Activated T-cell treated with anti-CD3 and anti-CD28 coated beads for 48 hours (primary cell): ENCODE measurements at regions not wholly inside any gene's neighbourhood (a gene's known extent, or its start where the extent isn't known, plus 50 kb on each side); places are given as distances from the start of the nearest gene placed in this dataset.
"Not testable (repeated sequence)": the region's sequence is repeated elsewhere in the genome, so short reads cannot be mapped to it uniquely, and the experiment has no call there.

Experiments used
- DNase-seq: peaks from one replicate; pipeline ENCODE4 v3.0.0-alpha.2; 2020; ENCODE audit warnings: low read depth

DNA sequence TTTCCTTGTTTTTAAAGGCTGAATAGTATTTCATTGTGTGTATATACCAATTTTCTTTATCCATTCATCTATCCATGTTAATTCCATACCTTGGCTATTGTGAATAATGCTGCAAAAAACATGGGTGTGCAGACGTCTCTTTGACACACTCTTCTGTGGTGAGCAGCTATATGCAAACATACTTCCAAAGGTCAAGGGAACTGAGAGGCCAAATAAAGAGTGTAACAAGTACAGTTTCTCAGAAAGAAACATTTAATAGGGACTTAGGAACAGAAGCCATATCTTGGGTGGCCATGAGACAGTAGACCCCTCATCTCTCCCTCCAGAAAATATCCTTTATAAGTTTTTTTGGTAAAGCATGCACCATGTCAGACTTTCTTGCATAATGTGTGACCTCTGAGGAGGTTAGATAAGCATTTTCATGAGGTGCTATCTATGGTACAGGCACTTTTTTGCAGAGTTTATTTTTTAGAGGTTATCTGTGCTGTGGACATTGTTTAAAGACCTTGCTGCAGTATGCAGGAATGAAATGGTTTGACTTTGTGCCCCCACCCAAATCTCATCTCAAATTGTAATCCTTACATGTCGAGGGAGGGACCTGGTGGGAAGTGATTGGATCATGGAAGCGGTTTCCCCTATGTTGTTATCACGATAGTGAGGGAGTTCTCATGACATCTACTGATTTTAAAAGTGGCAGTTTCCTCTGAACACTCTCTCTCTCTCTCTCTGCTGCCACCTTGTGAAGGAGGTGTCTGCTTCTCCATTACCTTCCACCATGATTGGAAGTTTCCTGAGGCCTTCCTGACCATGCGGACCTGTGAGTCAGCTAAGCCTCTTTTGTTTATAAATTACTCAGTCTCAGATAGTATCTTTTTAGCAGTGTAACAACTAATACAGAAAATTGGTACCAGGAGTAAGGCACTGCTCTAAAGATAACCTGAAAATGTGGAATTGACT is 1202.3 kb downstream of the GALC start:
- DNase-seq: no peak

DNA sequence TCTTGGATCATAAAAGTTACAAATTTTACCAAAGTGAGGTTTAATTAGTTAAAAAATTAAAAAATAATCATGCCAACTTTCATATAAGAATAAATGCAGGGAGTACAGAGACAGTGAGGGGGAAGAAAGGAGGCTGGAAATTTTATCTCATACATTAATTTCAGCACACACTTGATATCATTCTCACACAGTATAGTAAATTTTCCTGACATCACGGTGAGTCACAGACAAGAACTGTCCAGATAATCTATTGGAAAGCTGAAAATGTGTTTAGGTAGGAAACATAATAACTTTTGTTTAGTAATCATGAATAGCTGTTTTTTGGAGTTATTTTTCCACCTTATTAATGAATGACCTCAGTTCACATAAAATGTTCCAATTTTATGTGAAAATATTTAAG is 1204.8 kb downstream of the GALC start:
- DNase-seq: no peak

DNA sequence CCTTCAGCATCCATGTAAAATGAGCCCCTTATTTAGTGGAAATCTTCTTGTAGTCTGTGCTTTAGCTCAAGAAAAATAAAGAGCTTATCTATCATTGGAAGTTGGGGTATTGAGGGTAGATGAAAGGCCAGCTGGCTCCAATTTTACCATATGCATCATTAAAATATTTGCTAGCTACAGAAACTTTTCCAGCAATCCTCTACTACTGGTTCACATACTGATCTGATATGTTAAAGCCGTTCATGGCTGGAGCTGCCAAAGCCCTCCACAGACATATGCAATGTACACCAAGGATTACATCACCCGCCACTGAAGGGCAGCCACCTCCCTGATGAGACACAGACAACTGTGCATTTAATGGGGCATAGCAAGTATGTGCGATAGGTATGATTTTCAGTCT is 1205.3 kb downstream of the GALC start:
- DNase-seq: no peak

DNA sequence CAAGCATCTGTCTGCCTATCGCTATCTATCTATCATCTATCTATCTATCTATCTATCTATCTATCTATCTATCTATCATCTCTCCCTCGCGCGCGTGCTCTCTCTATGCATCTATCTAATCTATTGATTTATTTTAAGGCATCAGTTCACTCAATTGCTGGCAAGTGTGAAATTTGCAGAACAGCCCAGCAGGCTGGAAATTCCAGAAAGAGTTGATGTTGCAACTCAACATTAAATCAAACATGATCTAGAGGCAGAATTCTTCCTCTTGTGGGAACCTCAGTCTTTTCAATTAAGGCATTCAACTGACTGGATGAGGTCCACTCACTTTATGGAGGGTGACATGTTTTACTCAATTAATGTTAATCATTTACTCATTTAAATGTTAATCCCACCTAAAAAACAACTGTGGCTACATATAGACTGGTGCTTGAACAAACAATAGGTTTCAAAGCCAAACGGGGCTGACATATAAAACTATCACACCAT is 1210.8 kb downstream of the GALC start:
- DNase-seq: no peak

DNA sequence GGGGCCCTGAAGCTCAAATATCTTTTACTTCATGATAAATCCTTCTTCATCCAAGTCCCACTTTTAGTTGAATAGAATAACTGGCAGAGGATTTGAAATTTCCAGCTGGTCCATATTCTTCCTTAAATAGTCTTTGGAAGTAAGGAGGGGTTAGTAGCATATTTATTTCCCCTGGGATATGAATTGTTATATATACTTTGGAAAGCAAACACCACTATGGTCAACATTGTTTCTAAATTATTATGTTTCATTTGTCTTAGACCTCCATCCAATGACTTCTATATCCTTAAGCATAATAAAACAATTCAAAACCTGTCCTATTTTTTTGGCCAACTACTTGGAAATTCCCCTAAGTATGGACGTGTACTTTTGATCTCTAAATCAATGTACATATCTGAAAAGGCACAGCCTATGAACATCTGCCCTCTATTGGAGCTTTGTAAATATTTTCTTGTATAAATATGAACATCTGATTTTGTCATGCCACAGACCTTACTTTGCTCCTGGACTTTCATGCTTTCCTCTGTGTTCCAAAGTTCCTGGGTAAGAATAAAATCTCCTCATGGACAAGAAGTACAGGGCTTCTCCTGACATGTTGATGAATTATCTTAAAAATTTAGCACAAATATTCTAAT is 1212.0 kb downstream of the GALC start:
- DNase-seq: no peak

DNA sequence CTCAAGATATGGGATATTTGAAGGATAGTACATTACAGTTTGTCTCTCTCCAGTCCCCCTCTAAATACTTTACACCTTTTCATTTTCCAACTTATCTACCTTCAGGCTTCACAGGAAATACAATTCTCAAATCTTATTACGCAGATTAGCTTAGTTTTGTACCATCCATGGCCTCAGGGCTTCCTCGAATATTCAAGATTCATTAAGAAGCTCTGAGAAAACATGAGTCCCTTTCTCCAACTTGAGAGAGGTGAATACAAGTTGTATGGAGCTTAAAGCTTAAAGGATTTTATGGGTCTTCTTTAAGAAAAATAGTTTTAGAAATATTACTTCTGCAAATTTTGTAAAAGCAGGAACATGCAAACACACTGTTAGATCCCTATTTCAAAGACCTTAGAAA is 1212.5 kb downstream of the GALC start:
- no peak for DNase-seq

DNA sequence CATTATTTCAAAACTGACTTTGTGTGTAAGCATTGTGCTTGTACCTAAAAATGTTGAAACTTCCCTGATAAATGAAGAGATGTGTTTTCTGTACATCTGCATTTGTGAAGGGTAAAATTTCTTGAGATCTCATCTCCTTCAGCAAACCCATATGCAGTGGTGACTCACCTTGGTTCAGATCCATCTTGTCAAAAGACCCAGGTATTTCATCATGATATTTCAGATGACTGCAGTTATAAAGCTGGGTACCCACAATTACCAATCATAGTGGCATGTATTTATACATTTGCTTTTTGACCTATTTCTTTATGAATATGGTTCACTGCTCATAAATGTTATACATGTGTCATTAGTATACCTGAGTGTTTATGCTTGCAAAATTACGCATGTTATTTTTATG is 1213.6 kb downstream of the GALC start:
- no peak for DNase-seq

DNA sequence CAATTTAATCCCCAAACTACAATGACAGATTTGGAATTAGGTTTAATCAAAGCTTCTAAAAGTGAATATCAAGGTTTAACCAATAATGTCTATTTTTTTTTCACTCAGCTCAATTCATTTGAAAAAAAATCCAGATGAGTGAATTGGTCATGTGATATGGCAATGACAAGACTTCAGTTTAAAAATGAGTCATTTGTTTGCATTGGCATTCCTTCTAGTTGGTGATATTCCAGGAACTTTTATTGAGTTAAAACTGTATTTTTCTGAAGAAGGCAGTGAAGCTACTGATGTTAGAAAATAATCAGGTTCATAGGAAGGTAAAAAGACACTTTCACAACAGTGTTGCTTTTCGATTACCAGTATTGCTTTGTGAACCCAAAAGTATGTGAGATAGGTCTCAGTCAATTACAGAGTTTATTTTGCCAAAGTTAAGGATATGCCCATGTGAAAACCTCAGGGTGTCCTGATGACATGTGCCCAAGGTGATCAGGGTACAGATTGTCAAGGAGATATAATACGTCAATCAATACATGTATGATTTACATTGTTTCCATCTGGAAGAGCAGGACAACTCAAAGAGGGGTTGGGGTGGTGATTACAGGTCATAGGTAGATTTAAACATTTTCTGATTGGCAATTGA is 1214.9 kb downstream of the GALC start:
- no peak for DNase-seq

DNA sequence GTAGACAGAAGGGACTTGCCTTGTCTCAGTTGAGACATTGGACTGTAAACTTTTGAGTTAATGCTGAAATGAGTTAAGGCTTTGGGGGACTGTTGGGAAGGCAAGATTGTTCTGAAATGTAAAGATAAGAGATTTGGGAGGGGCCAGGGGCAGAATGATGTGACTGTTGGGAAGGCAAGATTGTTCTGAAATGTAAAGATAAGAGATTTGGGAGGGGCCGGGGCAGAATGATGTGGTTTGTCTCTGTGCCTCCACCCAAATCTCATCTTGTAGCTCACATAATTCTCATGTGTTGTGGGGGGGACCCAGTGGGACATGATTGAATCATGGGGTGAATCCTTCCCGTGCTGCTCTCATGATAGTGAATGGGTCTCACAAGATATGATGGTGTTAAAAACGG is 1217.1 kb downstream of the GALC start:
- DNase-seq: not testable (repeated sequence)

DNA sequence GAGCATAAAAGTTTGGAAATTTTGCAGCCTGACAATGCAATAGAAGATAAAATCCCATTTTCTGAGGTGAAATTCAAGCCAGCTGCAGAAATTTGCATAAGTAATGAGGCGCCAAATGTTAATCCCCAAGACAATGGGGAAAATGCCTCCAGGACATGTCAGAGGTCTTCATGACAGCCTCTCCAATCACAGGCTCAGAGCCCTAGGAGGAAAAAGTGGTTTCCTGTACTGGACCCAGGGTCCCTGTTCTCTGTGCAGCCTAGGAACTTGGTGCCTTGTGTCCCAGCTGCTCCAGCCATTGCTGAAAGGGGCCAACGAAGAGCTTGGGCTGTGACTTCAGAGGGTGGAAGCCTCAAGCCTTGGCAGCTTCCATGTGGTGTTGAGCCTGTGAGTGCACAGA is 1218.1 kb downstream of the GALC start:
- DNase-seq: no peak

DNA sequence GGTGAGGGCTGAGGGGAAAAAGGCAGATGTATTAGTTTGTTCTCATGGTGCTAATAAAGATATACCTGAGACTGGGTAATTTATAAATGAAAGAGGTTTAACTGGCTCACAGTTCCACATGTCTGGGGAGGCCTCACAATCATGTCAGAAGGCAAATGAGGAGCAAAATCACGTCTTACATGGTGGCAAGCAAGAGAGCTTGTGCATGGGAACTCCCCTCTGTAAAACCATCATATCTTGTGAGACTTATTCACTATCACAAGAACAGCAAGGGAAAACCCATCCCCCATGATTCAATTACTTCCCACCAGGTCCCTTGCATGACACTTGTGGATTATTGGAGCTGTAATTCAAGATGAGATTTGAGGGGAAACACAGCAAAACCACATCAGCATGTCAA is 1220.9 kb downstream of the GALC start:
- no peak for DNase-seq

DNA sequence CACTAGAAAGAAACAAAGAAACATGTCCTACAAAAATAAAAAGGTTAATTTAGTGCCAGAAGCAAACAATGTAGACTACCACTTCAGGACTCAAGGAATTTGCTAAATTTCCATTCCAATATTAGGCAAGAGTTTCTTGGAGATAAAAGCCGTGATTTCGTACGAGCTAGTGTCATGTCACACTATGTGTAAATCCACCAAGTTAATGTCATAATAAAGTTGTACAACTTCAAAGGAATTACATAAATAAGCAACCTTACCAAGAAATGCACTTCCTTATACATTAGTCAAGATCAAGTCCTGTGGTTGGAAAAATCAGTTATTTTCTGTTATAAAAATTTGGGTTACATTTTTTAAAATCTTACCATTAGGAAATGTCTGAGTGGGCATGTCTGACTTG is 1222.8 kb downstream of the GALC start:
- DNase-seq: no peak

DNA sequence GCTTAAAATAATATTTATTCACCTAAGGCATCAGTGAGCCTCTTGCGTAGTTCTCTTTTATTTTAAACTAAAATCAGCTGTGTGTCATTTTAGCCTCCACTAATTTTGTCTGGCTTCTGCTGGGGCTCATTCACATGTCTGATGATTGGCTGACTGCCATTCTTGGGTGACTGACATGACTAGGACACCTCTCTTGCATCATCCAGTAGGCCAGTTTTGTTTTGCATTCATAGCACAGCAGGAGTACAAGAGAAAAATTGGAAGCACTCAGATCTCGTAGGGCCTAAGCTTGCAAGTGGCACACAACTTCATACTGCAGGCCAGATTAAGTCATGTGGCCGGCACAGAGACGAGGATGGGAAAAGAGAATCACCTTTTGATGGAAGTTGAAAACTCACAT is 1226.5 kb downstream of the GALC start:
- DNase-seq: no peak

DNA sequence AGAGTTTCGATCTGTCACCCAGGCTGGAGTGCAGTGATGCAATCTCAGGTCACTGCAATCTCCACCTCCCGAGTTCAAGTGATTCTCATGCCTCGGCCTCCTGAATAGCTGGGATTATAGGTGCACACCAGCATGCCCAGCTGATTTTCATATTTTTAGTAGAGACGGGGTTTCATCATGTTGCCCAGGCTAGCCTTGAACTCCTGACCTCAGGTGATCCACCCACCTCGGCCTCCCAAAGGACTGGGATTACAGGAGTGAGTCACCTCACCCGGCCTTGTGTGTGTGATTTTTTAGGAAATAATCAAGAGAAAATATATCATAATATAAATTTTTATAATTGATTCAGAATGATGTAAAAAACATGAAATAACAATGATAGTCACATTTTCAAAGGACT is 1231.4 kb downstream of the GALC start:
- no peak for DNase-seq

DNA sequence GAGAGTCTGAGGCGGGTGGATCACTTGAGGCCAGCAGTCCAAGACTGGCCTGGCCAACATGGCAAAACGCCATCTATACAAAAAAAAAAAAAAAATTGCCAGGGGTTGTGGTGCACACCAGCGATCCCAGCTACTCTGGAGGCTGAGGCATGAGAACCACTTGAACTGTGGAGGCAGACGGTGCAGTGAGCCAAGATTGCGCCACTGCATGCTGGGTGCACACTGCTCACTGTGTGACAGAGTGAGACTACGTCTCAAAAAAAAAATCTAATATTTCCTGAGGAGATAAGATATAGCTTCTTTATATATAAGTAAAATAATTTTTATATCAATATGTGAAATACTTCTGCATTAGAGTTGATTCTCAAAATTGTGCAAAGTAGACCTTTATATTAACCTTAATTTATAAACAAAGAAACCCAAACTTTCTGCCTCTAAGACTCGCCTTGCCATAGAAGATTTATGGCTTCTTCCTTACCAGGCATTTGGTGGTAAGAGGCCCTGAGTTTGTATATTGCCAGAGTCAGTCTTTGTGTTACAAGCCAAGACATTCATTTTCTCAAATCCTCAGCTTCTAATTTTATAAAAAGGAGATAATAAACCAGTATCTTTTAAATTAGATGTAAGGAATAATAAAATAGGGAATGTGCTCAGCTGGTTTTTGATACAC is 1226.7 kb downstream of the FLRT2 start:
- no peak for DNase-seq

DNA sequence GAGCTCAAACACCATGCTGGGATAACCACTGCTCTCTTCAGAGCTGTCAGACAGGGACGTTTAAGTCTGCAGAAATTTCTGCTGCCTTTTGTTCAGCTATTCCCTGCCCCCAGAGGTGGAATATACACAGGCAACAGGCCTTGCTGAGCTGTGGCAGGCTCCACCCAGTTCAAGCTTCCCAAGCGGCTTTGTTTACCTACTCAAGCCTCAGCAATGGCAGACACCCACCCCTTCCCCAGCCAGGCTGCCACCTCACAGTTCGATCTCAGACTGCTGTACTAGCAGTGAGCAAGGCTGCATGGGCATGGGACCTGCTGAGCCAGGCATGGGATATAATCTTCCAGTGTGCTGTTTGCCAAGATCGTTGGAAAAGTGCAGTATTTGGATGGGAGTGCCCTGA is 1220.5 kb downstream of the FLRT2 start:
- DNase-seq: not testable (repeated sequence)

DNA sequence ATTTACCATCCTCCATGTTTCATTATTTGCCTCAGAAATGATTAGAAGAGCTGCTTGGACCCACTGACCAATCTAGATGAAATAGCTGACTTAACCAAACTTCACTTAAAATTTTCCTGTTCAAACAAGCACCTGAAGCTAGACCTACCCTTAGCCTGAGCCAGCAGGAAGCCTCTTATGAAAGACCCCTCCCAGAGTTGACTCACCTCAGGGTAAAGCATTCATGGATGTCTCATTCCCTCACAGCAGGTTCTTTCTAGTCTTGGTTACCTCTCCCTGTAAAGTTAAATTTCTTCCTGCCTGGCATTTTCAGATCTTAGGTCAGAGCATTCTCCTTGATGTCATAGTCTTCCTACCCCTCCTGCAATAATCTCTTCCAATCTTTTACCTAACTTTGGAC is 1209.8 kb downstream of the FLRT2 start:
- DNase-seq: no peak

DNA sequence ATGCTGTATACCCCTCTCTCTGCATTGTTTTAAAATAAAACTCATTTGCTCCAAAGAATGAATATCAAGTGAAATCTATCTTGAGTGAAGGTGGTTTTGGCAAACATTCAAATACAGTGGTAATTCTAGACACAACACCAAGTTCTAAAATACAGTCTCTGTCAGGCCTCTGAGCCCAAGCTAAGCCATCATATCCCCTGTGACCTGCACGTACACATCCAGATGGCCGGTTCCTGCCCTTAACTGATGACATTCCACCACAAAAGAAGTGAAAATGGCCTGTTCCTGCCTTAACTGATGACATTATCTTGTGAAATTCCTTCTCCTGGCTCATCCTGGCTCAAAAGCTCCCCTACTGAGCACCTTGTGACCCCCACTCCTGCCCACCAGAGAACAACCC is 1201.5 kb downstream of the FLRT2 start:
- not testable (repeated sequence) for DNase-seq

DNA sequence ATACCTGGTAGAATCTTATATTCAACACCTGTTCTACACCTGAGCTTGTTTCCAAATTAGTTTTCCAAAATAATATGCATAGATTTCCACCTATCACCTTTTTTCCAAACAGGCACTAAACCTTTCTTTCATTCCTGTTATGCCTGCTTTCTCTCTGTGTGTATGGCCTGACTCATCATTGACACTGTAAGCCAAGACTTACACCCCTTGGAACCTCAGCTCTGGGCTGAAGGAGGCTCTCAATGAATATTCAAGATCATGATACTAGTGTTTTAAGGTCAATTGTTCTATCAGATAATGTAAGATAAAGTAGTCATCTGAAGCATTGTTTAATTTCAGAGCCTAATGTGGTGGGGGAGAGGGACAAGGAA is 1193.3 kb downstream of the FLRT2 start:
- no peak for DNase-seq

DNA sequence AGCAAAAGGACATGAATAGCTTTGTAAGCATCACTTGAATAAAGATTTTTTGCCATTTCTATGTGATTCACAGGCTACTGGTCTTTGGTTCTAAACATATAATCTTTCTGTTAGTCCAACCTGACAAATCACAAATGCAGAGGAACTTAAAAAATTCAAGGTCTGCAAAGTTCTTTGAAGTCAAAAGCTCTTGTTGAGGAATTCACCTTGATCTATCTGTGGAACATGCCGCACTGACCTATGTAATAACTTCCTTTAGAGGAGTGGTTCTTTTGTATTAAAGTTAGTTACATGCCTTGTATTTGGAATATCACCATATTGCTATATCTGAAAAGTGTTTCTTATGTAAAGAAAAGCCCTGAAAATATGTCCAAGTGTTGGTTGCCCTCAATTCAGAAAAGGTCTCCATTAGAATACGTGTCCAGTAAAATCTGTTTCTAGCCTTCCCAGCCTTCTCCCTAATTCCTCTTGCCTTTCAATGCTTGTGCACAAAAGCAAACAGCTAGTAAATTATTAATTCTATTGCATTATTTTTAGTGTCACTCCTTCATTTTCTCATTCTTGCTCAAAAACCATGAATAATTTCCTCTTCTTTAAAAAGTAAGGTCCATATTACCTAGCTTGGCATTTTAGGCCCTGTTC is 1192.8 kb downstream of the FLRT2 start:
- no peak for DNase-seq

DNA sequence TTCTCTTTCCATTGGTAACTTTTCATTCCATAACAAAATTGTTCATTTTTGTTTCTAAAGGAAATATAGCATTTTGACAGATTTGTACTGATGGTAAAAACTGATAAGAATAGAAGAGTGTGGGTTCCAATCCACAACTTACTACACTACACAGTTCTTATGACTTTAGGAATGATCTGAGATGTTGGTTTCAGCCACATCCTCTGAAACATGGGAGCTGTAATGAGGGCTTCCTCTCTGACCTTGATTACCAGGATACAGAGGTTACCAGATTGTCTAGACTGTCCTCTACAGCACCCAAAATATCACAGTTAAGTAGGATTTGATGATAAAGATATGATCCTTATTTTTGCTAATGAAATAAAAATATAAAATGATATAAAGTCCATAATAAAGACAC is 1184.6 kb downstream of the FLRT2 start:
- no peak for DNase-seq

DNA sequence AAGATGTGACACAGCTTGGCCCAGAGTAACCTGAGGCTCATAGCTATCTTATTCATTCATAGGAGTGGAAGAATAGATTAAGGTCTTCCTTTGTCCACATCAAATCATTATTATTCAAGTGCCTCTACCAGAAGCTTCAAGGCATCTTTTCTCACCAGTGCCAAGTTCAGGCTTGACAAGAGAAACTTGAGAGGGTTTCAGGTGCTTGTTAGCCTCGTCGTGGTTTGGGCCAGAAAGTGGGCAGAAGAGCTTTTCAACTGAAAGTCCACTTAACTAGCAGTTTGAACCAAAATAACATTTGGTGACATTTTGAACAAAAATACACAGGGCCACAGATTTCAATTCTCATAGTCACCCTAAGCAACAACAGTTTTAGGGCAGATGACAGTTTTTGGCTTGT is 1184.2 kb downstream of the FLRT2 start:
- DNase-seq: no peak
